GM04503 (cell line): ENCODE measurements at regions not wholly inside any gene's neighbourhood (a gene's known extent, or its start where the extent isn't known, plus 50 kb on each side); places are given as distances from the start of the nearest gene placed in this dataset.
A peak's percentile ranks its signal among the peaks of the same experiment; 100 is the strongest.
"Not testable (repeated sequence)": the region's sequence is repeated elsewhere in the genome, so short reads cannot be mapped to it uniquely, and the experiment has no call there.

Source experiments
- DNase-seq: peaks from one replicate; pipeline ENCODE4 v3.0.0-alpha.2; 2012; ENCODE audit warnings: low read depth

GRCh38 chr3:106263546-106263945, 394.7 kb upstream of the CBLB start:
- no peak for DNase-seq

- no peak for DNase-seq
Measured at GRCh38 chr3:106265704-106266103, 396.9 kb upstream of the CBLB start.

- DNase-seq, result no peak
Measured at GRCh38 chr3:106268696-106269095, 399.9 kb upstream of the CBLB start.

- no peak for DNase-seq
Measured at GRCh38 chr3:106272302-106272701, 403.5 kb upstream of the CBLB start.

GRCh38 chr3:106275592-106275991, 406.8 kb upstream of the CBLB start:
- no peak for DNase-seq

GRCh38 chr3:106276151-106276550, 407.3 kb upstream of the CBLB start:
- DNase-seq, result no peak

- DNase-seq, result no peak
Measured at GRCh38 chr3:106276755-106277612, 408.2 kb upstream of the CBLB start.

GRCh38 chr3:106277731-106278130, 408.9 kb upstream of the CBLB start:
- DNase-seq, result no peak

GRCh38 chr3:106281221-106281620, 412.4 kb upstream of the CBLB start:
- DNase-seq, result no peak

- DNase-seq, result peak; percentile 17
Measured at GRCh38 chr3:106282943-106283342, 414.1 kb upstream of the CBLB start.

GRCh38 chr3:106288781-106289180, 420.0 kb upstream of the CBLB start:
- DNase-seq, result no peak

- no peak for DNase-seq
Measured at GRCh38 chr3:106290304-106290997, 421.6 kb upstream of the CBLB start.

GRCh38 chr3:106293161-106293560, 424.3 kb upstream of the CBLB start:
- no peak for DNase-seq

- DNase-seq, result no peak
Measured at GRCh38 chr3:106294121-106294520, 425.3 kb upstream of the CBLB start.

GRCh38 chr3:106296062-106296461, 427.2 kb upstream of the CBLB start:
- no peak for DNase-seq

GRCh38 chr3:106299300-106300098, 430.7 kb upstream of the CBLB start:
- peak; percentile 25 for DNase-seq

- DNase-seq, result no peak
Measured at GRCh38 chr3:106302451-106303221, 433.8 kb upstream of the CBLB start.

- no peak for DNase-seq
Measured at GRCh38 chr3:106303766-106304165, 435.0 kb upstream of the CBLB start.

GRCh38 chr3:106305127-106305526, 436.3 kb upstream of the CBLB start:
- no peak for DNase-seq

- peak; percentile 27 for DNase-seq
Measured at GRCh38 chr3:106305882-106306435, 437.1 kb upstream of the CBLB start.

GRCh38 chr3:106309274-106309673, 440.5 kb upstream of the CBLB start:
- no peak for DNase-seq

- not testable (repeated sequence) for DNase-seq
Measured at GRCh38 chr3:106309798-106310197, 441.0 kb upstream of the CBLB start.
